K562 (cell line): ENCODE measurements at regions not wholly inside any gene's neighbourhood (a gene's known extent, or its start where the extent isn't known, plus 50 kb on each side); places are given as distances from the start of the nearest gene placed in this dataset.

Source experiments
- ATF6 ChIP-seq: sonication (generic); formaldehyde crosslinking; IDR thresholded peaks from 2 replicates; pipeline ENCODE4 v1.4.0; 2020; ENCODE audit warnings: mild to moderate bottlenecking, missing genetic modification reagents
- FOSL1 ChIP-seq: fragments of 200-800 bp; sonication (Bioruptor generic); conservative IDR thresholded peaks from 2 replicates; pipeline ENCODE4 v1.6.1; 2016; ENCODE audit warnings: missing genetic modification characterization, missing compliant biosample characterization
- KLF6 ChIP-seq: fragments of 250-450 bp; sonication (Bioruptor Pico); IDR thresholded peaks from 2 replicates; pipeline ENCODE4 v1.4.0; 2020; ENCODE audit warnings: mild to moderate bottlenecking, moderate library complexity, borderline replicate concordance
- MECOM ChIP-seq: fragments of 250-450 bp; sonication (Bioruptor Pico); IDR thresholded peaks from 2 replicates; pipeline ENCODE4 v1.8.0; 2022; ENCODE audit warnings: inconsistent platforms
- PHB ChIP-seq: fragments of 250-450 bp; sonication (Bioruptor Pico); IDR thresholded peaks from 2 replicates; pipeline ENCODE4 v1.5.0; 2021
- RAD21 ChIP-seq, 2 experiments: fragments of 250-450 bp in 1 of 2; fragments of 450-650 bp in 1 of 2; sonication (Bioruptor Pico) in 1 of 2; formaldehyde crosslinking in 1 of 2; IDR thresholded peaks in 1 of 2; conservative IDR thresholded peaks in 1 of 2; 2 replicates each; pipeline versions ENCODE4 v1.4.0 to v1.8.0; 2020 to 2022; ENCODE audit warnings: mild to moderate bottlenecking in 2 of 2, moderate library complexity in 1 of 2
- RNF2 ChIP-seq: sonication (generic); IDR thresholded peaks from 2 replicates; pipeline ENCODE4 v1.6.1; 2016
- SPI1 ChIP-seq: IDR thresholded peaks from 2 replicates; pipeline ENCODE4 v1.6.1; 2011; ENCODE audit warnings: low read depth, low read length, control low read depth, borderline replicate concordance
- ZNF146 ChIP-seq: IDR thresholded peaks from one replicate; pipeline ENCODE4 v1.6.1; 2018; ENCODE audit warnings: missing compliant biosample characterization; ENCODE audit not compliant: unreplicated experiment
- ZNF584 ChIP-seq: fragments of 200-800 bp; sonication (Bioruptor generic); IDR thresholded peaks from 2 replicates; pipeline ENCODE4 v1.6.1; 2016; ENCODE audit warnings: low read depth, mild to moderate bottlenecking, missing genetic modification characterization, missing compliant biosample characterization
- TF ChIP-seq, protein P1 (sequence below): fragments of 450-650 bp; IDR thresholded peaks from 2 replicates; pipeline ENCODE4 v1.6.1; 2016
- TF ChIP-seq, protein P2 (sequence below): fragments of 200-800 bp; sonication (Bioruptor generic); IDR thresholded peaks from 2 replicates; pipeline ENCODE4 v1.6.1; 2016; ENCODE audit warnings: missing genetic modification characterization, missing compliant biosample characterization
- TF ChIP-seq, protein P3 (sequence below): fragments of 200-800 bp; sonication (Bioruptor generic); IDR thresholded peaks from 2 replicates; pipeline ENCODE4 v1.6.1; 2017; ENCODE audit warnings: missing genetic modification characterization, missing compliant biosample characterization

DNA sequence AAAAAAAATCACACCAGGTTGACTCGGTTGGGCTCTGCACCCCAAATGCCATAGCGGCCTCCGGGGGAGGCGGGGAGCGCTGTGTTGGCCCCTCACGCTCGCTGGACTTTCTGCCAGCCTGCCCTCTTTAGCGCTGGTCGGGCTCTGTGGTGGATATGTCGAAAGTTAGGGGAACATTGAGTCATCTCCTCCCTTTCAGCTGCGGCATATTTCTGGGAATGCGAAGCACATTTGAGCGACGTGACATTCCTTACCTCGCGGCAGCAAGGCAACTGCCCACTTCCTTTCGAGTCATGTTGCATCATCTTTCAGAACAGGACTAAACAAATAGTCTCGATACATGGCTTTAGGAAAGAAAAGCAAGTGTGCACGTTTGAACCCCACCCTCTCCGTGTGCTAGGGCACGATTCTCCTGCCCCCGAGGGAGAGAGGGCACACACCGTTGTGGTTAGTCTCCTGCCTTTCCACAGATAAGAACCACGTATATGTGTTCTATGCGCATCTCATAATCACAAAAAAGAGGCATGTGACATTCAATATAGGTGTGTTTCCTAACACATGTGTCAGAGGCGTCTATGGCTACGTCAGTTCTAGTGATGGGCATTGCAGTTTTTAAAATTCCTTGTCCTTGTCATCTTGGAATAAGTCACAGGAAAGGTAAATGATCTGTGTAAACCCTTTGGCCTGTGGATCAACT is 105.9 kb upstream of the SLC45A1 start (continued):
- TF ChIP-seq RAD21 (CRISPR knock-in tag; conservative IDR thresholded peaks at IDR 0.05 in 1 of 2, IDR thresholded peaks at IDR 0.05 in 1 of 2) (peak; percentile 12 to 33; a peak in 2 of 4 replicates), PHB (CRISPR knock-in tag) (no peak), ZNF146 (CRISPR knock-in tag) (no peak), MECOM (peak; percentile 70; the same call in 1 of the 2 replicates), KLF6 (CRISPR knock-in tag) (peak; percentile 86; the same call in 1 of the 2 replicates), RNF2 (peak; percentile 37; the same call in 1 of the 2 replicates), ATF6 (CRISPR knock-in tag) (no peak), ZNF584 (peak; percentile 28; the same call in 1 of the 2 replicates), FOSL1 (tag) (peak; percentile 88), SPI1 (peak; percentile 40; the same call in 1 of the 2 replicates)
- TF ChIP-seq, protein P1, sequence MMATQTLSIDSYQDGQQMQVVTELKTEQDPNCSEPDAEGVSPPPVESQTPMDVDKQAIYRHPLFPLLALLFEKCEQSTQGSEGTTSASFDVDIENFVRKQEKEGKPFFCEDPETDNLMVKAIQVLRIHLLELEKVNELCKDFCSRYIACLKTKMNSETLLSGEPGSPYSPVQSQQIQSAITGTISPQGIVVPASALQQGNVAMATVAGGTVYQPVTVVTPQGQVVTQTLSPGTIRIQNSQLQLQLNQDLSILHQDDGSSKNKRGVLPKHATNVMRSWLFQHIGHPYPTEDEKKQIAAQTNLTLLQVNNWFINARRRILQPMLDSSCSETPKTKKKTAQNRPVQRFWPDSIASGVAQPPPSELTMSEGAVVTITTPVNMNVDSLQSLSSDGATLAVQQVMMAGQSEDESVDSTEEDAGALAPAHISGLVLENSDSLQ: peak; percentile 90
- TF ChIP-seq, protein P2, sequence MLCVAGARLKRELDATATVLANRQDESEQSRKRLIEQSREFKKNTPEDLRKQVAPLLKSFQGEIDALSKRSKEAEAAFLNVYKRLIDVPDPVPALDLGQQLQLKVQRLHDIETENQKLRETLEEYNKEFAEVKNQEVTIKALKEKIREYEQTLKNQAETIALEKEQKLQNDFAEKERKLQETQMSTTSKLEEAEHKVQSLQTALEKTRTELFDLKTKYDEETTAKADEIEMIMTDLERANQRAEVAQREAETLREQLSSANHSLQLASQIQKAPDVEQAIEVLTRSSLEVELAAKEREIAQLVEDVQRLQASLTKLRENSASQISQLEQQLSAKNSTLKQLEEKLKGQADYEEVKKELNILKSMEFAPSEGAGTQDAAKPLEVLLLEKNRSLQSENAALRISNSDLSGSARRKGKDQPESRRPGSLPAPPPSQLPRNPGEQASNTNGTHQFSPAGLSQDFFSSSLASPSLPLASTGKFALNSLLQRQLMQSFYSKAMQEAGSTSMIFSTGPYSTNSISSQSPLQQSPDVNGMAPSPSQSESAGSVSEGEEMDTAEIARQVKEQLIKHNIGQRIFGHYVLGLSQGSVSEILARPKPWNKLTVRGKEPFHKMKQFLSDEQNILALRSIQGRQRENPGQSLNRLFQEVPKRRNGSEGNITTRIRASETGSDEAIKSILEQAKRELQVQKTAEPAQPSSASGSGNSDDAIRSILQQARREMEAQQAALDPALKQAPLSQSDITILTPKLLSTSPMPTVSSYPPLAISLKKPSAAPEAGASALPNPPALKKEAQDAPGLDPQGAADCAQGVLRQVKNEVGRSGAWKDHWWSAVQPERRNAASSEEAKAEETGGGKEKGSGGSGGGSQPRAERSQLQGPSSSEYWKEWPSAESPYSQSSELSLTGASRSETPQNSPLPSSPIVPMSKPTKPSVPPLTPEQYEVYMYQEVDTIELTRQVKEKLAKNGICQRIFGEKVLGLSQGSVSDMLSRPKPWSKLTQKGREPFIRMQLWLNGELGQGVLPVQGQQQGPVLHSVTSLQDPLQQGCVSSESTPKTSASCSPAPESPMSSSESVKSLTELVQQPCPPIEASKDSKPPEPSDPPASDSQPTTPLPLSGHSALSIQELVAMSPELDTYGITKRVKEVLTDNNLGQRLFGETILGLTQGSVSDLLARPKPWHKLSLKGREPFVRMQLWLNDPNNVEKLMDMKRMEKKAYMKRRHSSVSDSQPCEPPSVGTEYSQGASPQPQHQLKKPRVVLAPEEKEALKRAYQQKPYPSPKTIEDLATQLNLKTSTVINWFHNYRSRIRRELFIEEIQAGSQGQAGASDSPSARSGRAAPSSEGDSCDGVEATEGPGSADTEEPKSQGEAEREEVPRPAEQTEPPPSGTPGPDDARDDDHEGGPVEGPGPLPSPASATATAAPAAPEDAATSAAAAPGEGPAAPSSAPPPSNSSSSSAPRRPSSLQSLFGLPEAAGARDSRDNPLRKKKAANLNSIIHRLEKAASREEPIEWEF (CRISPR knock-in tag): no peak
- TF ChIP-seq, protein P3, sequence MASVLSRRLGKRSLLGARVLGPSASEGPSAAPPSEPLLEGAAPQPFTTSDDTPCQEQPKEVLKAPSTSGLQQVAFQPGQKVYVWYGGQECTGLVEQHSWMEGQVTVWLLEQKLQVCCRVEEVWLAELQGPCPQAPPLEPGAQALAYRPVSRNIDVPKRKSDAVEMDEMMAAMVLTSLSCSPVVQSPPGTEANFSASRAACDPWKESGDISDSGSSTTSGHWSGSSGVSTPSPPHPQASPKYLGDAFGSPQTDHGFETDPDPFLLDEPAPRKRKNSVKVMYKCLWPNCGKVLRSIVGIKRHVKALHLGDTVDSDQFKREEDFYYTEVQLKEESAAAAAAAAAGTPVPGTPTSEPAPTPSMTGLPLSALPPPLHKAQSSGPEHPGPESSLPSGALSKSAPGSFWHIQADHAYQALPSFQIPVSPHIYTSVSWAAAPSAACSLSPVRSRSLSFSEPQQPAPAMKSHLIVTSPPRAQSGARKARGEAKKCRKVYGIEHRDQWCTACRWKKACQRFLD (CRISPR knock-in tag): peak; percentile 67; the same call in 1 of the 2 replicates
